Naive B cell (primary cell): ENCODE measurements at regions not wholly inside any gene's neighbourhood (a gene's known extent, or its start where the extent isn't known, plus 50 kb on each side); places are given as distances from the start of the nearest gene placed in this dataset.
A peak's percentile ranks its signal among the peaks of the same experiment; 100 is the strongest.
"Not testable (repeated sequence)": the region's sequence is repeated elsewhere in the genome, so short reads cannot be mapped to it uniquely, and the experiment has no call there.

ENCODE experiments used
- ATAC-seq, 2 donors: fragments of 150-1000 bp; cut with Tn5 transposase; 2 replicates each; pipeline ENCODE4 v1.10.0; 2021; ENCODE audit warnings: low read depth in 2 of 2, mild to moderate bottlenecking in 2 of 2, moderate library complexity in 2 of 2
- DNase-seq: peaks from one replicate; pipeline ENCODE4 v3.0.0; 2022
- H3K27ac Mint-ChIP-seq, 6 donors: one replicate each; pipeline ENCODE4 v1.8.0; 2020 to 2022; ENCODE audit warnings: mild to moderate bottlenecking in 6 of 6, mixed read lengths in 6 of 6, moderate library complexity in 5 of 6, inconsistent platforms in 2 of 6
- H3K27me3 Mint-ChIP-seq, 3 donors: one replicate each; pipeline ENCODE4 v1.8.0; 2021 to 2022; ENCODE audit warnings: mixed read lengths in 3 of 3, mild to moderate bottlenecking in 1 of 3
- H3K36me3 Mint-ChIP-seq, 2 donors: one replicate each; pipeline ENCODE4 v1.8.0; 2020 to 2022; ENCODE audit warnings: mixed read lengths in 2 of 2, inconsistent platforms in 1 of 2, mild to moderate bottlenecking in 1 of 2
- H3K4me1 Mint-ChIP-seq, 3 donors: one replicate each; pipeline ENCODE4 v1.8.0; 2020 to 2022; ENCODE audit warnings: mixed read lengths in 3 of 3, inconsistent platforms in 1 of 3, mild to moderate bottlenecking in 1 of 3, moderate library complexity in 1 of 3
- H3K4me3 Mint-ChIP-seq, 8 donors: one replicate each; pipeline ENCODE4 v1.8.0; 2020 to 2022; ENCODE audit warnings: mild to moderate bottlenecking in 8 of 8, mixed read lengths in 8 of 8, moderate library complexity in 8 of 8, inconsistent platforms in 2 of 8
- H3K9me3 Mint-ChIP-seq, 7 donors: one replicate each; pipeline ENCODE4 v1.8.0; 2020 to 2022; ENCODE audit warnings: mixed read lengths in 7 of 7, mild to moderate bottlenecking in 5 of 7, inconsistent platforms in 2 of 7, moderate library complexity in 1 of 7

DNA sequence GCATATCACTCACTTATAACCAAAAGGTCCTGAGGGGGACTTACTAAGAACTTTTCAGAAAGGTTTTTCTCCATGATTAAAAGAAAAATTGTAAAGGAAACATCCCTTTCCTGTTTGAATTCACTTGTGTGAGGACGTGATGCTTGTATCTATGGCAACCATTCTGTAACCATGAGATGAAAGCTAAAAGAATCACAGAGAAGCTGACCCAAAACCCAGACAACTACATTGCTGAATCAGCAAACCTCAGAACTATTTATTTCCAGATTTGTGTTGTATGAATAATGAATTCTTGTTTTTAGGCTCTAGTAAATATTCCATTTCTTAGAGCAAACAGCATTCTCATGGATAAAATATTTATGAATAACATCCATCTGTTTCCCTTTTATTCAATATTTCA, 91.2 kb downstream of the RCHY1 start:
- Mint-ChIP-seq H3K4me3 (no peak overlapping the region), H3K27ac (no peak overlapping the region), H3K27me3 (peaks cover 17 to 64% (median 45%) of the 10 kb centered on the region in 3 donors), H3K4me1 (no peaks in the 10 kb centered on the region), H3K9me3 (peaks cover 0 to 19% (median 8%) of the 10 kb centered on the region in 7 donors), H3K36me3 (peaks cover 0 to 6% of the 10 kb centered on the region in 2 donors)
- ATAC-seq (no peak), DNase-seq (no peak)

DNA sequence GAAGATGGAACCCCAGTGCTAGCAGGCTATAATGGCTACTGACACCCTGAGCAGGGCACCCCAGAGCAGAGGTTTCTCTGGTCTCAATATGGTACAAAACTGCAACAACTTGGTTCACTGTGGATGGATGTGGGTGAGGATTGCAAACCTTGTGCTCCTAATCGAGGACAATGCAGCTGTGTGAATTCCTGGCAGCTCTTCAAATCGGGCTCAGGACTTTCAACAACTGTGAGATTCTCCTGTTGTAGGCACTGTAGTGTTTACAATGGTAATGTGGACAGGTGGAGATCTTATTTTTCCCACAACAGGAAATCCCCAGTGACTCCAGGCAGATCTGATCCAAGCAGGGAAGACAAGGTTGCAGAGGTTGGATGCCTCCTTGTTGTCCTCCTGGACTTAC, 101.5 kb downstream of the RCHY1 start:
- peaks cover 0 to 25% (median 11%) of the 10 kb centered on the region in 7 donors for H3K9me3 Mint-ChIP-seq
- H3K36me3 Mint-ChIP-seq, result no peaks in the 10 kb centered on the region
- H3K27me3 Mint-ChIP-seq, result peaks cover 0 to 6% (median 5%) of the 10 kb centered on the region in 3 donors
- H3K27ac Mint-ChIP-seq, result no peak overlapping the region
- no peaks in the 10 kb centered on the region for H3K4me1 Mint-ChIP-seq
- ATAC-seq, result no peak
- H3K4me3 Mint-ChIP-seq, result no peak overlapping the region
- no peak for DNase-seq

GRCh38 chr4:75398501-75398900, 115.7 kb downstream of the RCHY1 start:
- peaks cover 22 to 29% (median 28%) of the 10 kb centered on the region in 3 donors for H3K27me3 Mint-ChIP-seq
- no peak for DNase-seq
- H3K4me1 Mint-ChIP-seq, result no peaks in the 10 kb centered on the region
- no peak for ATAC-seq
- H3K36me3 Mint-ChIP-seq, result peaks cover 3 to 6% of the 10 kb centered on the region in 2 donors
- H3K4me3 Mint-ChIP-seq, result no peak overlapping the region
- no peak overlapping the region for H3K27ac Mint-ChIP-seq
- peaks cover 0 to 6% (median 2%) of the 10 kb centered on the region in 7 donors for H3K9me3 Mint-ChIP-seq

DNA sequence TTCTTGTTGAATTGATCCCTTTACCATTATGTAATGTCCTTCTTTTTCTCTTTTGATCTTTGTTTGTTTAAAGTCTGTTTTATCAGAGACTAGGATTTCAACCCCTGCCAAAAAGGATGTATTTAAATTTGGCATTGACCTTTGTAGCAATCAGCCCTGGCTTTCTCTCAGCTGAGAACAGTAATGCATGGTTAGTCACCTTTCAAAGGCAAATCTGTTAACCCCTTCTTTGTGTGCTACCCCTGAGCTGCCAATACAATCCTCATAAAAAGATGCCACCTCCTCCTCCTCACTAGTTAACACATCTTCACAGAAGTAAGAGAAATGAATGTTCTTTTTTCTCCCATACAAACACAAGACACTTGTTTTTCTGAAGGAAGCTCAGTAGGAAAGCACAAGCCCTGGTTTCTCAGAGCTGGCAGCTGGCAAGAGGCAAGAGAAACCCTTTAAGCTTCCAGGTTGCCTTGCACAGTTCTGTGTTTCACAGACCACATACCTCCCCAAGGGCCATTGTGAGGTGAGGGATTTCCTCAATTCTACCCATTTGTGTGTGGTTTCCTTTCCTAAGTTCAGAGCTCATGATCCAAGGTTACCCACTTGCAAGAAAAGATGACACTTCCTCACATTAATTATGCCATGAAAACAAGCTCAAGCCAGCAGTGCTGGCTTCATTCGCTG, 122.6 kb downstream of the RCHY1 start:
- peaks cover 0 to 13% (median 3%) of the 10 kb centered on the region in 7 donors for H3K9me3 Mint-ChIP-seq
- no peaks in the 10 kb centered on the region for H3K36me3 Mint-ChIP-seq
- H3K4me3 Mint-ChIP-seq, result peak overlapping the region in 2 of 8 donors; percentile 61 to 64
- peaks cover 6 to 13% (median 11%) of the 10 kb centered on the region in 3 donors for H3K4me1 Mint-ChIP-seq
- peaks cover 20 to 32% (median 31%) of the 10 kb centered on the region in 3 donors for H3K27me3 Mint-ChIP-seq
- DNase-seq, result no peak
- no peak overlapping the region for H3K27ac Mint-ChIP-seq
- ATAC-seq, result peak in 1 of 2 donors; percentile 23

GRCh38 chr4:75386426-75386825, 127.8 kb downstream of the RCHY1 start:
- not testable (repeated sequence) for H3K27ac Mint-ChIP-seq, H3K4me3 Mint-ChIP-seq, ATAC-seq, DNase-seq, H3K4me1 Mint-ChIP-seq, H3K36me3 Mint-ChIP-seq
- H3K9me3 Mint-ChIP-seq, result peaks cover 1 to 19% (median 7%) of the 10 kb centered on the region in 7 donors
- peaks cover 0 to 10% (median 0%) of the 10 kb centered on the region in 3 donors for H3K27me3 Mint-ChIP-seq

- H3K27me3 Mint-ChIP-seq, result peaks cover 0 to under 1% (median 0%) of the 10 kb centered on the region in 3 donors
- ATAC-seq, result no peak
- H3K4me1 Mint-ChIP-seq, result no peaks in the 10 kb centered on the region
These were observed 129.1 kb downstream of the RCHY1 start for GRCh38 chr4:75385106-75385505.

DNA sequence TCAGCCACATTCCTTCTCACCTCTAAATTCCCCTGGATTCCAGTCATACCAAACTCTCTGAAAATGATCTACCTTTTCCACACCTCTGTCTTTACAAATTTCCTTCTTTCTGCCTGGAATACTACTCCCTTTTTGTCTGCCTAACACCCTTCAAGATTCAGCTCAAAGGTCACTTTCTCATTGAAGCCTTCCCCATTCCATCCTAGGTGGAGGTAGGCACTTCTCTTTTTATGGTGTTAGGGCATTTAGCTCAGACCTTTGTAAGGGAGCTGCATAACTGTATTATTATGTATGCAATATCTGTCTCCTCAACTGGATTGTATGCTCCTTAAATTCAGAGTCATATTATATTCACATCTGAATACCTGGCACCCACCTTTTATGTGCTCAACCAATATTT, 137.7 kb downstream of the RCHY1 start:
- H3K9me3 Mint-ChIP-seq, result peaks cover 5 to 23% (median 10%) of the 10 kb centered on the region in 7 donors
- peaks cover 0 to 5% of the 10 kb centered on the region in 2 donors for H3K36me3 Mint-ChIP-seq

More at GRCh38 chr4:75385106-75385505, 129.1 kb downstream of the RCHY1 start:
- H3K9me3 Mint-ChIP-seq, result peaks cover 0 to 26% (median 10%) of the 10 kb centered on the region in 7 donors
- H3K36me3 Mint-ChIP-seq, result no peaks in the 10 kb centered on the region
- DNase-seq, result no peak
- no peak overlapping the region for H3K27ac Mint-ChIP-seq
- no peak overlapping the region for H3K4me3 Mint-ChIP-seq

DNA sequence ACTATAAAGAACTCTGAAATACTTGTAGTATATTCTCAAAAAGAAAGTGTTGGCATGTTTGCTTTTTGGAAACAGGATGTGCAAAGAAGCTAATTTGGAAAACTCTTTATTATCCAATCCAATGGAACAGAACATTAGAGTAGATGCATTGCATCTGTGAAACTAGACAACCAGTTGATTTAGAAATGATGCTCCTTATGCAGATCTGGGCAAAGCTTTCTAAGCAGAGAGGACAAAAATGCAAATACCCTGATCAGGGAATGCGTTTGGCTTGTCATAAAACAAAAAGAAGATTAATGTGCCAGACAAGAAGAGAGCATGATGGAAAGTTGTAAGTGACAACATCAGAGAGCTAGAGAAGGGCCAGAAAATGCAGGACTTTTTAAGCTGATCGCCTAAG, 142.3 kb downstream of the RCHY1 start:
- Mint-ChIP-seq H3K27me3 (peaks cover 9 to 28% (median 26%) of the 10 kb centered on the region in 3 donors), H3K36me3 (no peaks in the 10 kb centered on the region), H3K4me1 (no peaks in the 10 kb centered on the region), H3K9me3 (peaks cover 0 to 4% (median 0%) of the 10 kb centered on the region in 7 donors), H3K4me3 (no peak overlapping the region), H3K27ac (no peak overlapping the region)
- DNase-seq (no peak), ATAC-seq (no peak)

More for the DNA sequence above, 137.7 kb downstream of the RCHY1 start:
- DNase-seq (no peak), ATAC-seq (no peak)
- Mint-ChIP-seq H3K4me3 (no peak overlapping the region), H3K27ac (no peak overlapping the region), H3K27me3 (peaks cover 13 to 24% (median 22%) of the 10 kb centered on the region in 3 donors), H3K4me1 (no peaks in the 10 kb centered on the region)

GRCh38 chr4:75370576-75370975, 143.6 kb downstream of the RCHY1 start:
- DNase-seq (no peak), ATAC-seq (no peak)
- no peak overlapping the region for H3K27ac Mint-ChIP-seq
- H3K9me3 Mint-ChIP-seq, result peaks cover 0 to 4% (median 0%) of the 10 kb centered on the region in 7 donors
- no peak overlapping the region for H3K4me3 Mint-ChIP-seq
- H3K36me3 Mint-ChIP-seq, result no peaks in the 10 kb centered on the region
- H3K27me3 Mint-ChIP-seq, result peaks cover 4 to 17% (median 16%) of the 10 kb centered on the region in 3 donors
- no peaks in the 10 kb centered on the region for H3K4me1 Mint-ChIP-seq

DNA sequence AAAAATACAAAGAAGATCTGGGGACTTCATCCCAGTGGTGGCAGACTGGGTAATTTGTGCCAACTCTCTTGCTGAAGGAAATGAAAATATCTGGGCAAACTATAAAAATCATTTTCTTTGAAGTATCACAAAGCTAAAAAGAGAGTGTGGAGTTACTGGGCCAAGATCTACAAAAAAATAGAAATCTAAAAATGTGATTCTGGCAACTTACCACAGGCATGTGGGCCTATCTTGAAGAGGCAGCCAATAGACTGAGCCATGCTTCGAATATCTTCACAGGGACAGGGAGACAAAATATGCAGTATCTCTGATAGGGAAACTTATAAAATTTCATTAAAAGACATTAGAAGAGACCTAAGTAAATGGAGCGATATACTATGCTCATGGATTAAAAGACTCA, 168.8 kb downstream of the RCHY1 start:
- H3K4me1 Mint-ChIP-seq, result peaks cover 0 to 1% (median 0%) of the 10 kb centered on the region in 3 donors
- H3K9me3 Mint-ChIP-seq, result peaks cover 0 to 6% (median 0%) of the 10 kb centered on the region in 7 donors
- ATAC-seq (no peak), DNase-seq (no peak)
- H3K4me3 Mint-ChIP-seq, result no peak overlapping the region
- H3K27ac Mint-ChIP-seq, result no peak overlapping the region
- H3K36me3 Mint-ChIP-seq, result no peaks in the 10 kb centered on the region
- peaks cover 0 to 9% (median under 1%) of the 10 kb centered on the region in 3 donors for H3K27me3 Mint-ChIP-seq

DNA sequence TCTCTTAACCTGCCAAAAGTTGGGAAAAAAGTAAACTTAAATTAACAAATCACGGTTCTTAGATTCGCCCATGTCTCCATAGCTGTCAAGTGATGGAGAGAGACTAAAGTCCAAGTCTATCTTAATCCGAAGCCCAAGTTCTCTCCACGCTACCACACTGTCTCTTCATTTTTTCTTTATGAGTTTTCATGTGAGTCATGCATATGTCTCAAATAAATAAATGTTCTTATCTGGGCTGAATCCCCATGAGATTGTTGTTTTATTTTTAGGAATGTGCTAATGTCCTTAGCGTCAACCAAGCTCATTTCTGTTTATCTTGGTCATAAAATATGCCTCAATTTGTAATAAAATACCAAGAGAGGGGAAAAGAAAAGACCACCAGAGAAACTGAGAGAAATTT, 169.3 kb downstream of the RCHY1 start:
- Mint-ChIP-seq H3K27me3 (peaks cover 0 to 7% (median 0%) of the 10 kb centered on the region in 3 donors), H3K4me3 (no peak overlapping the region), H3K4me1 (peaks cover 0 to 1% (median 0%) of the 10 kb centered on the region in 3 donors), H3K9me3 (peaks cover 0 to 6% (median 0%) of the 10 kb centered on the region in 7 donors), H3K36me3 (no peaks in the 10 kb centered on the region), H3K27ac (no peak overlapping the region)
- ATAC-seq (no peak), DNase-seq (no peak)

GRCh38 chr4:75343333-75343732, 170.9 kb downstream of the RCHY1 start:
- no peak overlapping the region for H3K27ac Mint-ChIP-seq
- DNase-seq (no peak), ATAC-seq (no peak)
- no peaks in the 10 kb centered on the region for H3K36me3 Mint-ChIP-seq
- peaks cover 0 to 4% (median 0%) of the 10 kb centered on the region in 3 donors for H3K27me3 Mint-ChIP-seq
- peaks cover 0 to 5% (median 0%) of the 10 kb centered on the region in 7 donors for H3K9me3 Mint-ChIP-seq
- no peaks in the 10 kb centered on the region for H3K4me1 Mint-ChIP-seq
- H3K4me3 Mint-ChIP-seq, result no peak overlapping the region

GRCh38 chr4:75340561-75340960, 173.6 kb downstream of the RCHY1 start:
- DNase-seq, result no peak
- Mint-ChIP-seq H3K9me3 (peaks cover 0 to 22% (median 7%) of the 10 kb centered on the region in 7 donors), H3K4me1 (no peaks in the 10 kb centered on the region), H3K27me3 (peaks cover 0 to 4% (median 0%) of the 10 kb centered on the region in 3 donors), H3K27ac (no peak overlapping the region), H3K4me3 (no peak overlapping the region), H3K36me3 (no peaks in the 10 kb centered on the region)
- no peak for ATAC-seq

DNA sequence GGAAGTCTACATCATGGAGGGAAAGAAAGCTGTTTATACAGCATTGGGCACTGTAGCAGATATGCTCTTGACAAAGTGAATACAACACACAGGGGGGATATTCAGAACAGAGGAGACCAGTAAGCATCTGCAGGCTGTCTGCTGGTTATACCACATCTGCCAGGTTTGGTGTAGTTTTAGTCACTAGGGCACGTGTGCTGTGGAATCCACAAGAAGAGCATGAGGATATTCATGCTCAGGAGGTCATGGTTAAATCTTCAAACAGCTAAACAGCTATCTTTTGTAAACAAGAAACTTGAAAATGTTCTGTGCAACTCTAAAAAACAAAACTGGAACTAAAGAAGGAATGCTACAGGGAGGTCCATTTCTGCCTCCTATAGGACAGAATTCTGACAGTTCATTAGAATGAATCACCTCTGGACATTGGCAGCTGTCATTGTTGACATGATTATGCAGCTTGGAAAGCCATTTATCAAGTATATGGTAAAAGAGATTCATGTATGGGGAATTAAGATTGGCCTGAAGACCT, 175.8 kb downstream of the RCHY1 start:
- DNase-seq, result no peak
- Mint-ChIP-seq H3K36me3 (peaks cover 0 to 8% of the 10 kb centered on the region in 2 donors), H3K4me3 (no peak overlapping the region), H3K27ac (no peak overlapping the region), H3K9me3 (peaks cover 0 to 34% (median 18%) of the 10 kb centered on the region in 7 donors), H3K4me1 (no peaks in the 10 kb centered on the region), H3K27me3 (peaks cover 0 to 4% (median 0%) of the 10 kb centered on the region in 3 donors)
- ATAC-seq, result no peak
